ENCODE measurements at regions not wholly inside any gene's neighbourhood (a gene's known extent, or its start where the extent isn't known, plus 50 kb on each side); places are given as distances from the start of the nearest gene placed in this dataset.

DNA sequence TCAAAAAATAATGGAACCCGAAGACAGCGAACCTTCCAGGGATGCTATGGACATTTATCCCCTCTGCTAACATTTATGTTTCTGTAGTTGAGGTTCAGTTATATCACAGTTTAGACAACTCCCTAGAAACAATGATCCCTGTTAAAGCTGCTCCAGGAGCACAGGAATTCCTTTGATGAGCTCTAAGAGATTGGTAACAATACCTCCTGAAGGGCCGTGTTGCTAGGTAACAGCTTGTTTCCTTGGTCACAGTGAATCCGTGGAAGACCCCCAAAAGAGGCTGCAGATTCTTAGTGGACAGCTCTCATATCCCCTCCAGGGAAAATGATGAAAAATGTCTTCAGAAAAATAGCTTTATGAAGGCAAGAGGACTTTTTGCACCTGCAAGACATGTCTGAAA, 160.2 kb downstream of the SERPINI1 start:
- no peak for TF ChIP-seq POLR2AphosphoS5 (IDR thresholded peaks at IDR 0.05; ENCODE audit: low read depth)
- TF ChIP-seq, protein P1, sequence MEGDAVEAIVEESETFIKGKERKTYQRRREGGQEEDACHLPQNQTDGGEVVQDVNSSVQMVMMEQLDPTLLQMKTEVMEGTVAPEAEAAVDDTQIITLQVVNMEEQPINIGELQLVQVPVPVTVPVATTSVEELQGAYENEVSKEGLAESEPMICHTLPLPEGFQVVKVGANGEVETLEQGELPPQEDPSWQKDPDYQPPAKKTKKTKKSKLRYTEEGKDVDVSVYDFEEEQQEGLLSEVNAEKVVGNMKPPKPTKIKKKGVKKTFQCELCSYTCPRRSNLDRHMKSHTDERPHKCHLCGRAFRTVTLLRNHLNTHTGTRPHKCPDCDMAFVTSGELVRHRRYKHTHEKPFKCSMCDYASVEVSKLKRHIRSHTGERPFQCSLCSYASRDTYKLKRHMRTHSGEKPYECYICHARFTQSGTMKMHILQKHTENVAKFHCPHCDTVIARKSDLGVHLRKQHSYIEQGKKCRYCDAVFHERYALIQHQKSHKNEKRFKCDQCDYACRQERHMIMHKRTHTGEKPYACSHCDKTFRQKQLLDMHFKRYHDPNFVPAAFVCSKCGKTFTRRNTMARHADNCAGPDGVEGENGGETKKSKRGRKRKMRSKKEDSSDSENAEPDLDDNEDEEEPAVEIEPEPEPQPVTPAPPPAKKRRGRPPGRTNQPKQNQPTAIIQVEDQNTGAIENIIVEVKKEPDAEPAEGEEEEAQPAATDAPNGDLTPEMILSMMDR (IDR thresholded peaks at IDR 0.05; ENCODE audit: insufficient read depth, low read length), result no peak
- TF ChIP-seq, protein P2, sequence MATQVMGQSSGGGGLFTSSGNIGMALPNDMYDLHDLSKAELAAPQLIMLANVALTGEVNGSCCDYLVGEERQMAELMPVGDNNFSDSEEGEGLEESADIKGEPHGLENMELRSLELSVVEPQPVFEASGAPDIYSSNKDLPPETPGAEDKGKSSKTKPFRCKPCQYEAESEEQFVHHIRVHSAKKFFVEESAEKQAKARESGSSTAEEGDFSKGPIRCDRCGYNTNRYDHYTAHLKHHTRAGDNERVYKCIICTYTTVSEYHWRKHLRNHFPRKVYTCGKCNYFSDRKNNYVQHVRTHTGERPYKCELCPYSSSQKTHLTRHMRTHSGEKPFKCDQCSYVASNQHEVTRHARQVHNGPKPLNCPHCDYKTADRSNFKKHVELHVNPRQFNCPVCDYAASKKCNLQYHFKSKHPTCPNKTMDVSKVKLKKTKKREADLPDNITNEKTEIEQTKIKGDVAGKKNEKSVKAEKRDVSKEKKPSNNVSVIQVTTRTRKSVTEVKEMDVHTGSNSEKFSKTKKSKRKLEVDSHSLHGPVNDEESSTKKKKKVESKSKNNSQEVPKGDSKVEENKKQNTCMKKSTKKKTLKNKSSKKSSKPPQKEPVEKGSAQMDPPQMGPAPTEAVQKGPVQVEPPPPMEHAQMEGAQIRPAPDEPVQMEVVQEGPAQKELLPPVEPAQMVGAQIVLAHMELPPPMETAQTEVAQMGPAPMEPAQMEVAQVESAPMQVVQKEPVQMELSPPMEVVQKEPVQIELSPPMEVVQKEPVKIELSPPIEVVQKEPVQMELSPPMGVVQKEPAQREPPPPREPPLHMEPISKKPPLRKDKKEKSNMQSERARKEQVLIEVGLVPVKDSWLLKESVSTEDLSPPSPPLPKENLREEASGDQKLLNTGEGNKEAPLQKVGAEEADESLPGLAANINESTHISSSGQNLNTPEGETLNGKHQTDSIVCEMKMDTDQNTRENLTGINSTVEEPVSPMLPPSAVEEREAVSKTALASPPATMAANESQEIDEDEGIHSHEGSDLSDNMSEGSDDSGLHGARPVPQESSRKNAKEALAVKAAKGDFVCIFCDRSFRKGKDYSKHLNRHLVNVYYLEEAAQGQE (IDR thresholded peaks at IDR 0.05; ENCODE audit: insufficient replicate concordance, low read depth), result no peak
- TF ChIP-seq SPI1 (IDR thresholded peaks at IDR 0.05; ENCODE audit: borderline replicate concordance, low read depth), result no peak

Measured in HL-60 (cell line).